Natural killer cell treated with Interleukin-12 subunit alpha and Interleukin-12 subunit beta and Interleukin-15 and Interleukin-18, amount 100 ng/mL, for 72 hours (primary cell): ENCODE measurements at regions not wholly inside any gene's neighbourhood (a gene's known extent, or its start where the extent isn't known, plus 50 kb on each side); places are given as distances from the start of the nearest gene placed in this dataset.
A peak's percentile ranks its signal among the peaks of the same experiment; 100 is the strongest.

Source experiments
- ATAC-seq, 2 donors: fragments of 150-1000 bp; cut with Tn5 transposase in 1 of 2; sonication (Bioruptor Pico), chemical (Tn5 transposase) in 1 of 2; 2 replicates each; pipeline ENCODE4 v1.10.0; 2021
- DNase-seq: peaks from one replicate; pipeline ENCODE4 v3.0.0; 2022; ENCODE audit warnings: low spot score
- H3K27ac Mint-ChIP-seq, 2 donors: 1 replicate in 1 of 2; 2 replicates in 1 of 2; pipeline ENCODE4 v1.8.0; 2022; ENCODE audit warnings: mixed read lengths in 2 of 2, mild to moderate bottlenecking in 1 of 2, moderate library complexity in 1 of 2
- H3K27me3 Mint-ChIP-seq, 2 donors: 1 replicate in 1 of 2; 2 replicates in 1 of 2; pipeline ENCODE4 v1.8.0; 2022; ENCODE audit warnings: mixed read lengths in 2 of 2
- H3K36me3 Mint-ChIP-seq: one replicate; pipeline ENCODE4 v1.8.0; 2022; ENCODE audit warnings: mixed read lengths
- H3K4me1 Mint-ChIP-seq, 2 donors: 1 replicate in 1 of 2; 2 replicates in 1 of 2; pipeline ENCODE4 v1.8.0; 2022; ENCODE audit warnings: low read depth in 2 of 2, mixed read lengths in 2 of 2, mild to moderate bottlenecking in 1 of 2
- H3K4me3 Mint-ChIP-seq: one replicate; pipeline ENCODE4 v1.8.0; 2022; ENCODE audit warnings: mixed read lengths
- H3K9me3 Mint-ChIP-seq: 2 replicates; pipeline ENCODE4 v1.8.0; 2022; ENCODE audit warnings: mixed read lengths

GRCh38 chr2:136434251-136434715, 316.3 kb upstream of the CXCR4 start:
- H3K27ac Mint-ChIP-seq = no peak overlapping the region
- H3K27me3 Mint-ChIP-seq = peaks cover 7 to 10% of the 10 kb centered on the region in 2 donors
- no peaks in the 10 kb centered on the region for H3K36me3 Mint-ChIP-seq
- H3K4me1 Mint-ChIP-seq = no peaks in the 10 kb centered on the region
- no peak overlapping the region for H3K4me3 Mint-ChIP-seq
- no peak for DNase-seq
- no peak for ATAC-seq
- no peaks in the 10 kb centered on the region for H3K9me3 Mint-ChIP-seq

GRCh38 chr2:136433261-136433660, 315.3 kb upstream of the CXCR4 start:
- H3K9me3 Mint-ChIP-seq = no peaks in the 10 kb centered on the region
- peaks cover 9 to 10% of the 10 kb centered on the region in 2 donors for H3K27me3 Mint-ChIP-seq
- ATAC-seq (no peak), DNase-seq (no peak)
- no peak overlapping the region for H3K4me3 Mint-ChIP-seq
- H3K27ac Mint-ChIP-seq = no peak overlapping the region
- H3K4me1 Mint-ChIP-seq = no peaks in the 10 kb centered on the region
- no peaks in the 10 kb centered on the region for H3K36me3 Mint-ChIP-seq

- no peaks in the 10 kb centered on the region for H3K9me3 Mint-ChIP-seq
- DNase-seq (no peak), ATAC-seq (peak in 1 of 2 donors; percentile 18)
- H3K27ac Mint-ChIP-seq = peak overlapping the region in 1 of 2 donors; percentile 26
- H3K4me1 Mint-ChIP-seq = peaks cover 12 to 16% of the 10 kb centered on the region in 2 donors
- no peaks in the 10 kb centered on the region for H3K36me3 Mint-ChIP-seq
- peaks cover 39 to 42% of the 10 kb centered on the region in 2 donors for H3K27me3 Mint-ChIP-seq
- H3K4me3 Mint-ChIP-seq = peak overlapping the region; percentile 86
Measured at GRCh38 chr2:136424112-136424511, 306.2 kb upstream of the CXCR4 start.

- Mint-ChIP-seq H3K27ac (peak overlapping the region; percentile 26 to 56), H3K27me3 (peaks cover 39 to 47% of the 10 kb centered on the region in 2 donors), H3K4me1 (peaks cover 12 to 16% of the 10 kb centered on the region in 2 donors), H3K9me3 (no peaks in the 10 kb centered on the region), H3K4me3 (peak overlapping the region; percentile 86), H3K36me3 (no peaks in the 10 kb centered on the region)
- peak; percentile 75 for DNase-seq
- peak; percentile 94 to 95 for ATAC-seq
Measured at GRCh38 chr2:136423516-136423996, 305.6 kb upstream of the CXCR4 start.

GRCh38 chr2:136422512-136422911, 304.6 kb upstream of the CXCR4 start:
- H3K27ac Mint-ChIP-seq = peak overlapping the region; percentile 6 to 56

GRCh38 chr2:136420346-136420745, 302.4 kb upstream of the CXCR4 start:
- no peak for ATAC-seq

More at GRCh38 chr2:136422512-136422911, 304.6 kb upstream of the CXCR4 start:
- Mint-ChIP-seq H3K9me3 (no peaks in the 10 kb centered on the region), H3K4me1 (peaks cover 12 to 16% of the 10 kb centered on the region in 2 donors), H3K4me3 (peak overlapping the region; percentile 47), H3K36me3 (no peaks in the 10 kb centered on the region), H3K27me3 (peaks cover 41 to 58% of the 10 kb centered on the region in 2 donors)
- peak in 1 of 2 donors; percentile 25 for ATAC-seq
- DNase-seq = no peak

GRCh38 chr2:136411946-136412345, 294.0 kb upstream of the CXCR4 start:
- H3K9me3 Mint-ChIP-seq = no peaks in the 10 kb centered on the region
- no peak for DNase-seq

More at GRCh38 chr2:136420346-136420745, 302.4 kb upstream of the CXCR4 start:
- Mint-ChIP-seq H3K36me3 (no peaks in the 10 kb centered on the region), H3K9me3 (no peaks in the 10 kb centered on the region), H3K27ac (no peak overlapping the region), H3K4me3 (no peak overlapping the region), H3K27me3 (peaks cover 34 to 53% of the 10 kb centered on the region in 2 donors), H3K4me1 (peaks cover 12 to 16% of the 10 kb centered on the region in 2 donors)
- no peak for DNase-seq

GRCh38 chr2:136410673-136411072, 292.7 kb upstream of the CXCR4 start:
- Mint-ChIP-seq H3K36me3 (no peaks in the 10 kb centered on the region), H3K4me3 (no peak overlapping the region), H3K4me1 (peaks cover 0 to 7% of the 10 kb centered on the region in 2 donors), H3K9me3 (no peaks in the 10 kb centered on the region), H3K27ac (no peak overlapping the region), H3K27me3 (peaks cover 15 to 16% of the 10 kb centered on the region in 2 donors)
- DNase-seq = no peak
- no peak for ATAC-seq

More at GRCh38 chr2:136411946-136412345, 294.0 kb upstream of the CXCR4 start:
- no peak for ATAC-seq
- Mint-ChIP-seq H3K27ac (no peak overlapping the region), H3K36me3 (no peaks in the 10 kb centered on the region), H3K4me1 (peaks cover 0 to 7% of the 10 kb centered on the region in 2 donors), H3K27me3 (peaks cover 12 to 24% of the 10 kb centered on the region in 2 donors), H3K4me3 (no peak overlapping the region)

- H3K4me1 Mint-ChIP-seq = peaks cover 0 to 7% of the 10 kb centered on the region in 2 donors
- no peaks in the 10 kb centered on the region for H3K9me3 Mint-ChIP-seq
- DNase-seq = no peak
- H3K27me3 Mint-ChIP-seq = peaks cover 25 to 29% of the 10 kb centered on the region in 2 donors
- no peak overlapping the region for H3K27ac Mint-ChIP-seq
- no peak overlapping the region for H3K4me3 Mint-ChIP-seq
- H3K36me3 Mint-ChIP-seq = no peaks in the 10 kb centered on the region
- ATAC-seq = no peak
Measured at GRCh38 chr2:136408795-136409194, 290.8 kb upstream of the CXCR4 start.

- no peak for ATAC-seq
- Mint-ChIP-seq H3K9me3 (no peaks in the 10 kb centered on the region), H3K27me3 (peaks cover 26 to 38% of the 10 kb centered on the region in 2 donors)
Measured at GRCh38 chr2:136407952-136408318, 290.0 kb upstream of the CXCR4 start.

GRCh38 chr2:136407117-136407951, 289.4 kb upstream of the CXCR4 start:
- DNase-seq (no peak), ATAC-seq (no peak)
- Mint-ChIP-seq H3K27me3 (peaks cover 30 to 44% of the 10 kb centered on the region in 2 donors), H3K4me1 (peaks cover 0 to 7% of the 10 kb centered on the region in 2 donors), H3K36me3 (no peaks in the 10 kb centered on the region), H3K9me3 (no peaks in the 10 kb centered on the region), H3K27ac (no peak overlapping the region), H3K4me3 (no peak overlapping the region)

More at GRCh38 chr2:136407952-136408318, 290.0 kb upstream of the CXCR4 start:
- H3K36me3 Mint-ChIP-seq = no peaks in the 10 kb centered on the region
- no peak for DNase-seq
- H3K27ac Mint-ChIP-seq = no peak overlapping the region
- H3K4me1 Mint-ChIP-seq = peaks cover 0 to 7% of the 10 kb centered on the region in 2 donors
- H3K4me3 Mint-ChIP-seq = no peak overlapping the region

GRCh38 chr2:136404925-136405324, 287.0 kb upstream of the CXCR4 start:
- Mint-ChIP-seq H3K27me3 (peaks cover 38 to 56% of the 10 kb centered on the region in 2 donors), H3K27ac (no peak overlapping the region), H3K4me3 (no peak overlapping the region), H3K9me3 (no peaks in the 10 kb centered on the region), H3K36me3 (no peaks in the 10 kb centered on the region), H3K4me1 (peaks cover 0 to 7% of the 10 kb centered on the region in 2 donors)
- ATAC-seq = peak in 1 of 2 donors; percentile 40
- DNase-seq = no peak

GRCh38 chr2:136404176-136404575, 286.2 kb upstream of the CXCR4 start:
- peaks cover 0 to 7% of the 10 kb centered on the region in 2 donors for H3K4me1 Mint-ChIP-seq
- no peak overlapping the region for H3K27ac Mint-ChIP-seq
- H3K4me3 Mint-ChIP-seq = no peak overlapping the region
- DNase-seq = no peak
- H3K36me3 Mint-ChIP-seq = no peaks in the 10 kb centered on the region
- ATAC-seq = no peak
- H3K9me3 Mint-ChIP-seq = no peaks in the 10 kb centered on the region
- H3K27me3 Mint-ChIP-seq = peaks cover 38 to 58% of the 10 kb centered on the region in 2 donors

- no peak for DNase-seq
- Mint-ChIP-seq H3K27me3 (peaks cover 35 to 56% of the 10 kb centered on the region in 2 donors), H3K36me3 (no peaks in the 10 kb centered on the region), H3K9me3 (no peaks in the 10 kb centered on the region), H3K4me1 (no peaks in the 10 kb centered on the region), H3K4me3 (no peak overlapping the region), H3K27ac (no peak overlapping the region)
- no peak for ATAC-seq
Measured at GRCh38 chr2:136402281-136402680, 284.3 kb upstream of the CXCR4 start.
